ENCODE measurements at regions not wholly inside any gene's neighbourhood (a gene's known extent, or its start where the extent isn't known, plus 50 kb on each side); places are given as distances from the start of the nearest gene placed in this dataset.
A peak's percentile ranks its signal among the peaks of the same experiment; 100 is the strongest.

DNA sequence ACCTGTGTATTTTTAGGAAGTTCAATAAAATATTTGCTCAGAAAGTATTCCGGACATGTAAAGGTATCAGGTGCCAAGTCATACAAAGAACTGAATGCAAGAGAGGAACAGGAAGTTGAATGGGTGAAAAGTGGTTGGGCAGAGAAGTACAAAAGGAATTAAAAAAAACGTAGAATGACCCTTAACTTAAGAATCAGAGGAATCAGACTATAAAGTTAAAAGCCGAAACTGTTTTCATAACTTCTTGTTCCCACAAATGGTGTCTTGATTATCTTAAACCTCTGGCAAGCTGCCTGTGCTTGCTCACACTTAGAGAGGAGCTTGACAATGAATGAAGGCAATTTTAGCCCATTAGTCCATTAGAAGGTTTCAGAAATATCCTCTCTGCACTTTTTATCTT is 81.6 kb upstream of the HHIP start:
- no peak for DNase-seq (ENCODE audit: low read depth, low spot score)
- H3K36me3 Mint-ChIP-seq (ENCODE audit: low read depth), result no peaks in the 10 kb centered on the region
- no peaks in the 10 kb centered on the region for H3K4me1 Mint-ChIP-seq
- H3K4me3 Mint-ChIP-seq, result no peak overlapping the region
- TF ChIP-seq, protein P1, sequence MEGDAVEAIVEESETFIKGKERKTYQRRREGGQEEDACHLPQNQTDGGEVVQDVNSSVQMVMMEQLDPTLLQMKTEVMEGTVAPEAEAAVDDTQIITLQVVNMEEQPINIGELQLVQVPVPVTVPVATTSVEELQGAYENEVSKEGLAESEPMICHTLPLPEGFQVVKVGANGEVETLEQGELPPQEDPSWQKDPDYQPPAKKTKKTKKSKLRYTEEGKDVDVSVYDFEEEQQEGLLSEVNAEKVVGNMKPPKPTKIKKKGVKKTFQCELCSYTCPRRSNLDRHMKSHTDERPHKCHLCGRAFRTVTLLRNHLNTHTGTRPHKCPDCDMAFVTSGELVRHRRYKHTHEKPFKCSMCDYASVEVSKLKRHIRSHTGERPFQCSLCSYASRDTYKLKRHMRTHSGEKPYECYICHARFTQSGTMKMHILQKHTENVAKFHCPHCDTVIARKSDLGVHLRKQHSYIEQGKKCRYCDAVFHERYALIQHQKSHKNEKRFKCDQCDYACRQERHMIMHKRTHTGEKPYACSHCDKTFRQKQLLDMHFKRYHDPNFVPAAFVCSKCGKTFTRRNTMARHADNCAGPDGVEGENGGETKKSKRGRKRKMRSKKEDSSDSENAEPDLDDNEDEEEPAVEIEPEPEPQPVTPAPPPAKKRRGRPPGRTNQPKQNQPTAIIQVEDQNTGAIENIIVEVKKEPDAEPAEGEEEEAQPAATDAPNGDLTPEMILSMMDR (conservative IDR thresholded peaks at IDR 0.05), result no peak
- no peaks in the 10 kb centered on the region for H3K27me3 Mint-ChIP-seq (ENCODE audit: low read depth)
- no peaks in the 10 kb centered on the region for H3K9me3 Mint-ChIP-seq
- no peak overlapping the region for H3K27ac Mint-ChIP-seq (ENCODE audit: unreplicated experiment)

DNA sequence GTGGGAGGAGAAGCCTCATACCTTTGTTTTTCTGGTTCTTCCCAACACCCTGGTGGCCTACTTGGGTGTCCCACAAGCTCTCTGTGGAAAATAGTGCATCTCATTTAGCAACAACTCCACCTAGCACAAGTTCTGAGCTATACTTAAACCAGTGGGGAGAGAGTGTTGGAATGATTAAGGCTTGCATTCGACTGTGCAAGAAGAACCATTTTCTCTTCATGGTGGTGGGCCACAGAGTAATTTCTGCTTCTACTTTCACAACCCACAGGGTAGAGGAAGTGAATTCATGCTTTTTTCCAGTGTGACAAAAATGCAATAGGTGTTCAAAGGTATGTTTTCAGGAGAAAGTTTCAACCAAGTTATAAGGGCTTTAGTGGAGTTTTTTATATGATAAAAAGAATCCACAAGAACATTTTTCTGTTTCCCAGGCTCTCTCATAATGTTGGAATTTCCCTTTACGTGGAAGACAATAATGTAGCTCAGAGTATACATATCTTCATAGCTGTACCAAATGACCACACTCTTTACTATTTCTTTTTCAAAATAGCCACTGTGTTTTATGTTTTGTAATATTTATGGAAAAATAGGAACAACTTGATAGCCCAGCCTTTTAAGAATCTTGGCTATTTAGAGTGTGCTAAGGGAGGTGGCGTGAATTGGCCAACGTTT is 80.3 kb upstream of the HHIP start:
- Mint-ChIP-seq H3K27ac (ENCODE audit: unreplicated experiment) (no peak overlapping the region), H3K27me3 (ENCODE audit: low read depth) (no peaks in the 10 kb centered on the region), H3K4me1 (no peaks in the 10 kb centered on the region), H3K4me3 (no peak overlapping the region), H3K36me3 (ENCODE audit: low read depth) (no peaks in the 10 kb centered on the region), H3K9me3 (no peaks in the 10 kb centered on the region)
- TF ChIP-seq, protein P1 (conservative IDR thresholded peaks at IDR 0.05), result no peak
- no peak for DNase-seq (ENCODE audit: low read depth, low spot score)

DNA sequence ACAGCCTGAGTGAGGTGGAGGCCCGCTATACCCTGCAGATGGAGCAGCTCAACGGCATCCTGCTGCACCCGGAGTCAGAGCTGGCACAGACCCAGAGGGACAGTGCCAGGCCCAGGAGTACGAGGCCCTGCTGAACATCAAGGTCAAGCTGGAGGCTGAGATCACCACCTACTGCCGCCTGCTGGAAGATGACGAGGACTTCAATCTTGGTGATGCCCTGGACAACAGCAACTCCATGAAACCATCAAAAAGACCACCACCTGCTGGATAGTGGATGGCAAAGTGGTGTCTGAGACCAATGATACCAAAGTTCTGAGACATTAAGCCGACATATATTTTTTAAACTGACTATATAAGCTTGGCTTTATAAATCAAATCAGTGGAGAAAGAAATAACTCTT is 73.3 kb upstream of the HHIP start:
- Mint-ChIP-seq H3K27ac (ENCODE audit: unreplicated experiment) (no peak overlapping the region), H3K27me3 (ENCODE audit: low read depth) (no peaks in the 10 kb centered on the region), H3K36me3 (ENCODE audit: low read depth) (no peaks in the 10 kb centered on the region), H3K4me1 (peaks cover 5% of the 10 kb centered on the region), H3K4me3 (no peak overlapping the region), H3K9me3 (no peaks in the 10 kb centered on the region)
- no peak for DNase-seq (ENCODE audit: low read depth, low spot score)
- TF ChIP-seq, protein P1 (conservative IDR thresholded peaks at IDR 0.05), result peak; percentile 17

DNA sequence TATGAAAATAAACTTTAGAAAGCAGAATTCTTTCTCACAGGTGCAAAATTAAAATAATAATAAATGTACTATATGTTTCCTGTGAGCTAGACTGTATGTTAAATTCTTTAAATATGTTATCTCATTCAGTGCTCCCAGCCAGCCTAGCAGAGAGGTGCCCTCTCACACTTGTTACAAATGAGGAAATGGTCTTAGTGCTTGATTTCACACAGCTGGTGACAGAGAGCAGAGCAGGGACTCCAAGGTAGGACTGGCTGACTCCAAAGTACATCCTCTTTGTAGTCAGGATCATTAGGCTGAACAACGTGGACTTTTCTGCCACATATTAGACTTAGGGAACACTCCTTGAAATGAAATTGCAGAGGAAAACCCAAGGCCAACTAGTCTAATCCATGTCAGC is 72.0 kb upstream of the HHIP start:
- Mint-ChIP-seq H3K4me1 (peaks cover 5% of the 10 kb centered on the region), H3K27me3 (ENCODE audit: low read depth) (no peaks in the 10 kb centered on the region), H3K36me3 (ENCODE audit: low read depth) (no peaks in the 10 kb centered on the region), H3K27ac (ENCODE audit: unreplicated experiment) (no peak overlapping the region), H3K4me3 (no peak overlapping the region), H3K9me3 (no peaks in the 10 kb centered on the region)
- TF ChIP-seq, protein P1 (conservative IDR thresholded peaks at IDR 0.05), result no peak
- DNase-seq (ENCODE audit: low read depth, low spot score), result no peak

DNA sequence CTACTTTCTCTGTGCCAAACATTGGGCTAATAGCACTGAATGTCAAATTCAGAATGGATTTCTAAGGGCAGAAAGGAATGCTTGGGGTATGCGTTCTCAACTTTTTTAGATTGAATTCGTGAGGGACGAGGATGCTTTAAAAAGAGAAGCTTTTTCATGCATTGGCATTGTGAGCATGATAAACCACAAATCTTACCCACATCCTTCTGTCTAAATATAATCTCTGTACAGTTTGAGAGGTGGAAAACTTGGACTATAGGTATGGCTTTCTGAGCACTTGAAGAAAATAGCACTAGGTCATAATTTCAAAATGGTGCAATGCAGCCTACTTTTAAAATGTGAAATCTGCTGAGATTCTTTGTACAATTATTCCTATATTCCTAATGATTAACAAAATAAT is 71.4 kb upstream of the HHIP start:
- Mint-ChIP-seq H3K27ac (ENCODE audit: unreplicated experiment) (no peak overlapping the region), H3K36me3 (ENCODE audit: low read depth) (no peaks in the 10 kb centered on the region), H3K27me3 (ENCODE audit: low read depth) (no peaks in the 10 kb centered on the region), H3K4me1 (peaks cover 5% of the 10 kb centered on the region), H3K4me3 (no peak overlapping the region), H3K9me3 (no peaks in the 10 kb centered on the region)
- TF ChIP-seq, protein P1 (conservative IDR thresholded peaks at IDR 0.05), result no peak
- DNase-seq (ENCODE audit: low read depth, low spot score), result no peak

All from neural crest cell (in vitro differentiated cells).